ENCODE measurements at regions not wholly inside any gene's neighbourhood (a gene's known extent, or its start where the extent isn't known, plus 50 kb on each side); places are given as distances from the start of the nearest gene placed in this dataset.

GRCh38 chr18:45312555-45313126 is 302.6 kb upstream of the SLC14A2 start (continued):
- no peak for TF ChIP-seq REST (IDR thresholded peaks at IDR 0.05; ENCODE audit: unreplicated experiment)
- no peak for TF ChIP-seq EZH2phosphoT487 (IDR thresholded peaks at IDR 0.05; ENCODE audit: unreplicated experiment)
- TF ChIP-seq POLR2AphosphoS5 (IDR thresholded peaks at IDR 0.05; ENCODE audit: low read depth): no peak
- no peak for TF ChIP-seq EZH2 (IDR thresholded peaks at IDR 0.05; ENCODE audit: low read depth, unreplicated experiment)
- TF ChIP-seq ZNF114 (CRISPR knock-in tag; IDR thresholded peaks at IDR 0.05): no peak
- TF ChIP-seq JUNB (IDR thresholded peaks at IDR 0.05; ENCODE audit: unreplicated experiment): no peak
- no peak for TF ChIP-seq STAT1 (IDR thresholded peaks at IDR 0.05; ENCODE audit: unreplicated experiment)
- TF ChIP-seq NANOG (IDR thresholded peaks at IDR 0.05; ENCODE audit: borderline replicate concordance): no peak
- TF ChIP-seq ETS1 (IDR thresholded peaks at IDR 0.05): no peak
- no peak for TF ChIP-seq ZNF331 (CRISPR knock-in tag; IDR thresholded peaks at IDR 0.05; ENCODE audit: low read depth)

GRCh38 chr18:45316127-45316526 is 299.1 kb upstream of the SLC14A2 start:
- Histone ChIP-seq H3K4me1 (ENCODE audit: insufficient read depth) (peaks cover 6% of the 10 kb centered on the region), H3K9me2 (ENCODE audit: insufficient read depth) (0 out of 2 replicates have a peak, but pooled peaks cover 10% of the 10 kb centered on the region), H3K4me3 (no peak overlapping the region), H3K27ac (ENCODE audit: low read depth) (no peak overlapping the region), H4K20me1 (replicated peaks; ENCODE audit: insufficient read depth) (no peaks in the 10 kb centered on the region; the same call in 1 of the 2 replicates), H3K4me2 (no peak overlapping the region), H3K79me2 (replicated peaks; ENCODE audit: insufficient read depth) (no peaks in the 10 kb centered on the region), H3K27me3 (ENCODE audit: insufficient read depth) (no peaks in the 10 kb centered on the region), H2AFZ (no peak overlapping the region), H3K36me3 (ENCODE audit: insufficient read depth) (no peaks in the 10 kb centered on the region), H3F3A (replicated peaks; ENCODE audit: low read depth) (no peaks in the 10 kb centered on the region)
- H3K27ac Mint-ChIP-seq: no peak overlapping the region
- H3K4me1 Mint-ChIP-seq: peaks cover 6% of the 10 kb centered on the region; the same call in 2 of the 3 replicates
- ATAC-seq (peak; percentile 65), DNase-seq (ENCODE audit: low spot score) (peak; percentile 48)
- H3K27me3 Mint-ChIP-seq (ENCODE audit: insufficient read depth, low read depth, poor library complexity): peaks cover 2% of the 10 kb centered on the region
- H3K4me3 Mint-ChIP-seq: no peak overlapping the region
- H3K9me3 Mint-ChIP-seq: no peaks in the 10 kb centered on the region
- no peaks in the 10 kb centered on the region for H3K36me3 Mint-ChIP-seq (ENCODE audit: low read depth)
- TF ChIP-seq CTCF (conservative IDR thresholded peaks at IDR 0.05; ENCODE audit: low read depth in 2 of 2): peak; percentile 53 to 64
- TF ChIP-seq NANOG (IDR thresholded peaks at IDR 0.05; ENCODE audit: borderline replicate concordance): no peak
